ENCODE measurements at regions not wholly inside any gene's neighbourhood (a gene's known extent, or its start where the extent isn't known, plus 50 kb on each side); places are given as distances from the start of the nearest gene placed in this dataset.

DNA sequence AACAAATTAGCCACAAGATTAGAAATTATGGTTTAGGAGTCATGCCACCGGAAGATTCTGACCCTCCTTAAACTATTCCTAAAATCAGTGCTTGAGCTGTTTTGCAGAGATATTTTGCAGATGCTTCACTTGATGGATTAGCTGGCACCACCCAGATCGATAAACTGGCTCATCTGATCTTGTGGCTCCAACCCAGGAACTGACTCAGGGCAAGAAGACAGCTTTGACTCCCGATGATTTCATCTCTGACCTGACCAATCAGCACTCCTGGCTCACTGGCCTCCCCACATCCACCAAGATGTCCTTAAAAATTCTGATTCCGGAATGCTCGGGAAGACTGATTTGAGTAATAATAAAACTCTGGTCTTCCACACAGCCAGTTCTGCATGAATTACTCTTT is 221.6 kb downstream of the RHOU start:
- no peak for TF ChIP-seq CTCF (IDR thresholded peaks at IDR 0.05)
- no peak for TF ChIP-seq POLR2A (IDR thresholded peaks at IDR 0.05)

Measured in right lobe of liver (tissue), 4 donors.